GM13977 (cell line): ENCODE measurements at regions not wholly inside any gene's neighbourhood (a gene's known extent, or its start where the extent isn't known, plus 50 kb on each side); places are given as distances from the start of the nearest gene placed in this dataset.
A peak's percentile ranks its signal among the peaks of the same experiment; 100 is the strongest.

ENCODE experiments used
- DNase-seq: peaks from one replicate; pipeline ENCODE4 v3.0.0; 2012; ENCODE audit warnings: low spot score
- in situ Hi-C: fragments of 300-500 bp; cut with MboI; formaldehyde crosslinking; loops from one replicate; pipeline ENCODE4 v1.12.0; 2022; ENCODE audit warnings: low sequenced_read_pairs, low pct_unique_long_range_greater_than_20kb, mixed read lengths, inconsistent platforms; ENCODE audit not compliant: unreplicated experiment
- TF ChIP-seq, protein P1 (sequence below): IDR thresholded peaks from 2 replicates; pipeline ENCODE4 v1.5.1; 2012; ENCODE audit warnings: mild to moderate bottlenecking, control low read depth; ENCODE audit not compliant: insufficient read depth; ENCODE audit errors: extremely low read depth, missing control alignments

DNA sequence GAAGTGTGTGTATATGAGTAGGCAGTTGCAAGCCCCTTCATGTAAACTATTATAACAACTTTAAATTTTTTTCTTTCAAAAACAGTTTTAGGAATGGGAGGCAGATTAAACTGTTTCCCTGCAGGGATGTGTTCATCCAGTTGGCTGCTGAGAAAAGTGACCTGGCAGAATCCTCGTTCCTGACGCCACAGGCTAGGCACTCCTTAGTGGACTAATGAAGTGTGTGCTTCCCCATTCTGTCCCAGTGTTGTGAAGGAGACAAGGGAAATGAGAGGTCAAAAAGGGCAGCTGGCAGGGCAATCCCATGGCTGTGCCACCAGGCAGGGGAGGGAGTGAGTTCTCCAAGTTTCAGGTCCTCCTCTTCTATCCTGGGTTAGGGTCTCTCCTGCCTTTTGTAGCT, 59.8 kb downstream of the FOXD1 start:
- in situ Hi-C loops: no loop called here
- no peak for DNase-seq
- TF ChIP-seq, protein P1, sequence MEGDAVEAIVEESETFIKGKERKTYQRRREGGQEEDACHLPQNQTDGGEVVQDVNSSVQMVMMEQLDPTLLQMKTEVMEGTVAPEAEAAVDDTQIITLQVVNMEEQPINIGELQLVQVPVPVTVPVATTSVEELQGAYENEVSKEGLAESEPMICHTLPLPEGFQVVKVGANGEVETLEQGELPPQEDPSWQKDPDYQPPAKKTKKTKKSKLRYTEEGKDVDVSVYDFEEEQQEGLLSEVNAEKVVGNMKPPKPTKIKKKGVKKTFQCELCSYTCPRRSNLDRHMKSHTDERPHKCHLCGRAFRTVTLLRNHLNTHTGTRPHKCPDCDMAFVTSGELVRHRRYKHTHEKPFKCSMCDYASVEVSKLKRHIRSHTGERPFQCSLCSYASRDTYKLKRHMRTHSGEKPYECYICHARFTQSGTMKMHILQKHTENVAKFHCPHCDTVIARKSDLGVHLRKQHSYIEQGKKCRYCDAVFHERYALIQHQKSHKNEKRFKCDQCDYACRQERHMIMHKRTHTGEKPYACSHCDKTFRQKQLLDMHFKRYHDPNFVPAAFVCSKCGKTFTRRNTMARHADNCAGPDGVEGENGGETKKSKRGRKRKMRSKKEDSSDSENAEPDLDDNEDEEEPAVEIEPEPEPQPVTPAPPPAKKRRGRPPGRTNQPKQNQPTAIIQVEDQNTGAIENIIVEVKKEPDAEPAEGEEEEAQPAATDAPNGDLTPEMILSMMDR: no peak

DNA sequence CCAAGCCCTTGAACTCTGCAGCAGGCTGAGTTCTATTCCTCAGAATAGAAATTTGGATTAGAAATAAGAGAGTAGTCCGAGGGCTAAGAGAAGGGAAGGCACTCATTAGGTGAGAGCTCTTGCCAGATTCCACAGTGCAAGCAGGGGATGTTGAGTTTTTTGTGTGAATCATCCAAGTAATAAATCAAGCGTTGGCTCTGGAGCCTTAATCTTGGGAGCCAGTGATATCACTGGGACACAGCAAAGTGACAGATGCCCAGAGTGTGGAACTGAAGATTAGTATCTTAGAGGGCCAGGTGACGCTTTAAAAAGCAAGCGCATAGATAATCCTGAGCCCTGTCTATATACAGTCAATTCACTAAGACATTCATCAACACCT, 60.3 kb downstream of the FOXD1 start:
- DNase-seq: no peak
- in situ Hi-C loops: no loop called here
- TF ChIP-seq, protein P1: no peak

DNA sequence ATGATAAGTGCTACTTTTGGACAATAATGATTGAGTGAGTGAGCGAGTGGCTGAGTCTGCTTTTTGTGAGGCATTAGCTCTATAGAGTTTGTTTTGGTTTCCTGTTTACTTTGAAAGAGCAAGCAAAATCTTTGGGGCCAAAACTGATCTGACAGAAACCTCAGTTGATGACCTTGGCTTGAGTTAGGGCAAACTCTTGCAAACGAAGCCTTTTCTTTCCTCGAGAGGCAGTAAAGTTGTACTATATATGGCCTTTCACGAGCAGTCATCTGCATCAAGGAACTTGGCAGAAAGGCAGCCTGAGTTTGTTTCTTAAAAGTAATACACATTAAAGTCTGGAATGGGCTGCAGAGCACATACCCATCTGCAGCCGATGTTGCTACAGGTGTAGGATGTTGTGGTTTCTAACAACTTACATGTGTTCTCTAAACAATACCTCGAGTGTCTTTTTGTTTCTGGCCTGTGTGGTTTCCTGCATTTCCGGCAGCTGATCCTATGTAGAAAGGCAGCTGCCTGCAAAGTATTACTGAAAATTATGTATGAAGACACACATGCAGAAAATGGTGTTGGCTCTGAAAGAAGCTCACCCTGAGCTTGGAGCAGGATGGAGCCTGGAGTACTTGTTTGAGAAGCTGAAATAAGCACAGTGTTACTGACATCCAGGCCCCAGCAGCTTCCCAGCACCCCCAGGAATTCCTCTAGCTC, 60.8 kb downstream of the FOXD1 start:
- TF ChIP-seq, protein P1: no peak
- DNase-seq: no peak
- in situ Hi-C loops: no loop called here

DNA sequence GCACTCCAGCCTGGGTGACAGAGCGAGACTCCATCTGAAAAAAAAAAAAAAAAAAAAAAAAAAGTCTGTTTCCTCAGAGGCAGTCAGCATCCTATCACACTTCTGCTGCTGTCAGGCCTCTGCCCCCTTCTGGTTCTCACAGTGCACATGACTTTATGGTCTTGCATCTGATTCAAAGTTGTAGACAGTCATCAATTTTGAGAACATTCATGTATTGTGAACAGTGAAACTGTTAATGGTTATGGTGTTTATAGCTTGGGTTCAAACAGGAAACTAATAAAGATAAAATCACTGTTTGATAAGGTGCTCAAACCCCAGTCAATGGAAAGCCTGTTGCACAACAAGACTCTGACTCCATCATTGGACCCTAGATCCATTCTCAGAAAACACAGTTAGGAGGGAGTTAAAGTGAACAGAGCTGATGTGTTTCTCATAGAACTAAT, 61.4 kb downstream of the FOXD1 start:
- TF ChIP-seq, protein P1: peak; percentile 5
- in situ Hi-C loops: no loop called here
- DNase-seq: no peak

DNA sequence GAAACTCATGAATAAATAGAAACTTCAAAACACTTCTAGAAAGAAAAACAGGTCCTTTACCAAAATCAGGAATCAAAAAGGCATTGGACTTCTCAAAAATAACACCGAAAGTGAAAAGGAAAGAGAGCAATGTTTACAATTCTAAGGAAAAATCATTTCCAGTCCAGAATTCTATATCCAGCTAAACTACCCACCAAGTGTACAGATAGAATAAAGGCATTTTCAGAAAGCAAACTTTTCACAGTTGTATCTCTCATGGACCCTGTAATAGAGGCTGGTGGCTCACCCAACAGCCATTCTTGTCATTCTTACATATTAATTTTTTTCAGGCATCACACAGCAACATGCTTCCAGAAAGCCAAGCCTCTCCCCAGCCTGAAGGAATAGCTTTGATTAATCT, 63.7 kb downstream of the FOXD1 start:
- no peak for DNase-seq
- in situ Hi-C loops: no loop called here
- TF ChIP-seq, protein P1: no peak

DNA sequence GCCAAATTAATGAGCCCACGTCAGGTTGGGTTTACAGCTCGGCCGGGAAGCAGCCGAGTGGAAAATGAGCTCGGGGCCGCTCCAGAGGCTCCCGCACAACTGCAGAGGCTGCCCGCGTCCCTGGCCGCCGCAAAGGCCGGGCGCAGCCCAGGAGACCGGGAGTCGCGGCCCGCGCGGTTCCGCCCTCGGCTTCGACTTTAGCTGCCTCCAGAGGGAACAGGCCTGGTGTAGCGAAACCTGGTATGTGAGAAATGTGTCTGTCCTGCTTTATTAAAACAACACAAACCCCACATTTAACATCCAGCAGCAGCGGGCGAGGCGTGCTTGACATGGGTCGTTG, 66.2 kb downstream of the FOXD1 start:
- in situ Hi-C loops: no loop called here
- no peak for DNase-seq
- TF ChIP-seq, protein P1: no peak
